Stimulated activated CD4-positive, alpha-beta T cell treated with anti-CD3 and anti-CD28 coated beads, Interleukin-15, amount 100 ng/mL, for 48 hours (primary cell): ENCODE measurements at regions not wholly inside any gene's neighbourhood (a gene's known extent, or its start where the extent isn't known, plus 50 kb on each side); places are given as distances from the start of the nearest gene placed in this dataset.

Source experiments
- DNase-seq, 2 donors: peaks; one replicate each; pipeline ENCODE4 v3.0.0-alpha.2; 2020; ENCODE audit warnings: low read depth in 2 of 2

DNA sequence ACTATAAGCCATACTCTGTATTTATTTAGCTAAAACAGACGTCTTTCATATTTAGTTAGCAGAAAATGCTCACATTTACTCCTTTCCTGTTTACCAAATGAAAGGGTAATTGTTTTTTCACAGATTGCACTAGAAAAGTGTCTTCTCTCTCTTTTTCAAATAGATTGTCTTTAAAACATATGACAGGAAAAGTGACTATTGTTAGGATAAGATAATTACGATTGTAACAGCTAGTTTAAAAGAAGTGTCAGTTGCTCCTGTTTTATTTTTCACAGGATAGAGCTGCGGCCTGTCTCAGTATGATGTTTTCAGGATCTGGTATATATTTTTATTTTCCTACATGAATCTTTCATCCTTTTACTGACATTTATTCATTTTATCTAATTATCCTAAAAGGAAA lies 353.5 kb downstream of the FBXO8 start:
- no peak for DNase-seq

- DNase-seq = no peak
Observed at GRCh38 chr4:173924561-173924960, 358.9 kb downstream of the FBXO8 start.

DNA sequence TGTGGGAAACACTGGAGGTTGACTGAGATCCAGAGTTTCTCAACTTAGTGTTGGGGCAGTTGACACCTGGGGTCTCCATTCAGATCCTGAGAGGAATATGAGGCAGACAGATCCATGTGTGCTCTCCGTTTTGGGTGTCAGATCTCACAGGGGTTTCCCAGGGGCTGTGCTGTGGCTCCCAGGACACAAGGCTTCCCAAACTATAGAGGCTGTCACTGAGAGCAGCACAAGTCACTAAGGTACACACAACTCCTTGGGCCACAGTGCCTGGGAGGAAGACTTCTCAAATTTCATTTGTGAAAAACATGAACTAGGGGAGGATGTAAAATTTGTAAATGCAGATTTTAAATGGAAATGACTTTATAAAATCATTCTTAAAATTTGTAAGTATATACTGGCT lies 363.6 kb downstream of the FBXO8 start:
- DNase-seq = no peak

GRCh38 chr4:173919196-173919595 lies 364.3 kb downstream of the FBXO8 start:
- DNase-seq = no peak

GRCh38 chr4:173917255-173917960 lies 366.1 kb downstream of the FBXO8 start:
- no peak for DNase-seq

GRCh38 chr4:173913496-173913895 lies 370.0 kb downstream of the FBXO8 start:
- no peak for DNase-seq

GRCh38 chr4:173912384-173912783 lies 371.1 kb downstream of the FBXO8 start:
- DNase-seq = no peak

- DNase-seq = no peak
Observed at GRCh38 chr4:173910891-173911290, 372.6 kb downstream of the FBXO8 start.

GRCh38 chr4:173909294-173909693 lies 374.2 kb downstream of the FBXO8 start:
- no peak for DNase-seq

DNA sequence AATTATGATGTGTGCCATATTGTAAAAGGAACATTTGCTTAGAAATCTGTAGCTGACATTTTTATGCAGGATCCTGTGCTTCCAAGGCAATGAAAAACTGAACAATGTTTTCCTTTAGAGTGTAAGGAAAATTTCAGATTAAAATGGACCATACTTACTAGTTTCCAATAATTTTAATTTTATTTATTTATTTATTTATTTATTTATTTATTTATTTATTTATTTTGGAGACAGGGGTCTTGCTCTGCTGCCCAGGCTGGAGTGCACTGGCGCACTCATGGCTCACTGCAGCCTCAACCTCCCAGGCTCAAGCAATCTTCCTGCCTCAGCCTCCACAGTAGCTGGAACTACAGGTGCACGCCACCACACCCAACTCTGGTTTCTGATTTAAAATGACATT lies 369.8 kb upstream of the HAND2 start:
- DNase-seq = no peak

DNA sequence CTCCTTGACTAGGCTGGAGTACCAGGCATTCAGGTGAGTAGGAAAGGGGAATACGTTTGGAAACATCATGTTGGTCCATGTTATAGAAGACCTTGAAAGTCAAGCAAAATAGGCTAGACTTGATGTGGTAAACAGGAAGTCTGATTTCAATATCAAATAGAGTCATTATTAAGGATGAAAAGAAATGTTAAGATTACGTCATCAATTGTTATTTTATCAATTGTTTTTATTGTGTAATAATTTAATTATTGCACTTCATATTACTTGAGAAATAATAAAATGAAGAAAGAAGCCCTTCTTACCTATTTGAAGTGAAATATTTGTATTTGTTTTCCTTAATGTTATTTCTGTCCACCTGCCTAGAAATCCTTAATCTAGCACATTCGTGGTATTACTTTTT lies 361.0 kb upstream of the HAND2 start:
- no peak for DNase-seq

DNA sequence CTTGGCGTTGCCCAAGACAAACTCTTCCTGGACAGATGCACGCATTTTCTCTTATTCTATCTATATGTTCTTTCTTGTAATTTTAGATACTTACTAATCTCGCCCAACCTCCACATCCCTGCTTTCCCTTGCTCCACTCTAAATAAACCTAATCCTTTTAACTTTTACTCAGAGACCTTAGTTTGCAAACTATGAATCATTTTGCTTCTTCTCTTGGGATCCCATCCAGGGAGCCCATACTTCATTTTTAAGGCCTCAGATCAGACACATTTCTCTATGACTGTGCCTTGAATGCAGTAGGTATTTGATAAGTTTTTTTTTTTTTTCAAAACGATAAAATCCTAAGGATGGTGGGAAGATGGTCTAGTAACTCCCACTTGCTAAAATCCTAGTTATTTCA lies 353.8 kb upstream of the HAND2 start:
- no peak for DNase-seq

- DNase-seq = no peak
Observed at GRCh38 chr4:173880897-173881296, 350.9 kb upstream of the HAND2 start.

- no peak for DNase-seq
Observed at GRCh38 chr4:173879509-173879908, 349.5 kb upstream of the HAND2 start.

GRCh38 chr4:173878701-173879100 lies 348.7 kb upstream of the HAND2 start:
- DNase-seq = no peak

DNA sequence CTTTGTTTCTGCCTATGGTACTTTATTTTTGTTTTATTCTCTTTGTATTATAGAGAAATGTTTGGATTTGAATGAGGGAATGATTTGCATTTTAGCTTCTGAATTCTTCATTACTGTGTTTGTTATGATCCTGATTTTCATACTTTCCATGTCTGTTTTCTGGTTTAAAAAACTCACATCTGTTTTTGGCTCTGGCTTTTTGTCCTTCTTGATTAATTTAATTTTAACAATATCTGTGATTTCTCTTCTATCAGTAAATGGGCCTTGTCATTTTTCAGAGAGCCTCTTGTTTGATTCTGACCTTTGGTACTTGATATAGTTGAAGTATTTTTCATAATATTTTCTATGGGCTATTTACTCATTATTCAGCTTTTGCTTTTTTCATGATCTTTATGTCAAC lies 341.6 kb upstream of the HAND2 start:
- DNase-seq = no peak

DNA sequence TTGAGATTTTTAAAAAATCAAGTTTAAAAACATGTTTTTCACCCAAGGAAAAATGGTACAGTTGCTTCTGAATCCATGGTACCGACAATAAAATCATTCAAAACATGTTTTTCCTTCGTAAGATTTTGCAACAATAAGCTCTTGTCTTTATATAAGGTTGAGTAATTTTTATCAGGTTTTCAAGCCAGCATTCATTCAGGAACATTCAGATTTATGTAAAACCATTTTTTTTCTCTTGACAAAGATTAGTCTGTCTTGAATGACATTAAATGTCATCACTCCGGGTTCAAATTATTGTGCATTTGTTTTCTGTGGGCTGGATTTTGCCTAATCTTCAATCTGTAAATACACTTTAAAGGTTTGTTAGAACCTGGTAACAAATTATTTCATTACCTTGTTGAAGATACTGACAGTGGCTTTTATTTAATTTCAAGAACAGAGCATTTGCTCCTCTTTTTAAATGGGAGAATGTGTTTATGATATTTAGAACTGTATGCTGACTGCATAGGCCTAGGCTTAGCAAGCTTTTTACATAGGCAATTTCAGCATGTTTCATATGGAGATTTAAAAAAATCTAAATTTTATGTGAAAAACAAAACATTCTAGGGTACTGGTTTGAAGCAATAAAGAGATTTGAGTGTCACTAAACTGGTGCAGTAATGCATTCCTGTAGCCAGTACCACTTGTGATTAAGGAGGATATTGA lies 336.4 kb upstream of the HAND2 start:
- no peak for DNase-seq

DNA sequence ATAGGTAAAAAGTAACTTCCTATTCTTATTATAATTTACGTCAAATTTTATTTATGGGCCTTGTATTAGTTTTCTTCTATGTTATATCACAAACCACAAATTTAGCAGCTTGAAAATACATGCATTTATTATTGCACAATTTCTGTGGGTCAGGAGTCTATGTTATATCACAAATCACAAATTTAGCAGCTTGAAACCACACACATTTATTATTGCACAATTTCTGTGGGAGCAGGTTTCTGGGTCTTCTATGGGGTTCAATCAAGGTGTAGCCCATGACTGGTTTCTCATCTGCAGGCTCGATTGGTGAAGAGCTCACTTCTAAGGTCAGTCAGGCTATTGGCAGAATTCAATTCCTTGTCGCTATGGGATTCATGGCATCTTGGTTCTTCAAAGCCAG lies 332.7 kb upstream of the HAND2 start:
- no peak for DNase-seq

- DNase-seq = no peak
Observed at GRCh38 chr4:173860094-173860493, 330.1 kb upstream of the HAND2 start.

GRCh38 chr4:173859091-173859713 lies 329.2 kb upstream of the HAND2 start:
- no peak for DNase-seq

GRCh38 chr4:173858471-173858870 lies 328.4 kb upstream of the HAND2 start:
- no peak for DNase-seq

DNA sequence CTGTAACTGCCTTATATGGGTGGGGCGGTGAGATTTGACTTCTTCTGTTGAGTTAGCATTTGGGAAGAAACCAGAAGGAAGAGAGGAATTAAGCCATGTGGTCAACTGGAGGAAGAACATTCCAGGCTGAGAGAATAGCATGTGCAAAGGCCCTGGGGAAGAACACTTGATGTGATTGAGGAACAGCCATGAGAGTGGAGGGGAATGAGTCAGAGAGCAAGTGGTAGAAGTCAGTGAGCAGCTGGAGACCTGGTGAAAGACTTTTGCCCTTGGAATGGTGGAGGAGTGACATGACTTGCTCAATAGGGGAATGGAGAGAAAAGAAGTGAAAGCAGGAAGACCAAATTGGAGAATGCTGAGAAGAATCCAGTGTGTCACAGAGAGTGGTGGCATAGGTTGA lies 327.8 kb upstream of the HAND2 start:
- no peak for DNase-seq

DNA sequence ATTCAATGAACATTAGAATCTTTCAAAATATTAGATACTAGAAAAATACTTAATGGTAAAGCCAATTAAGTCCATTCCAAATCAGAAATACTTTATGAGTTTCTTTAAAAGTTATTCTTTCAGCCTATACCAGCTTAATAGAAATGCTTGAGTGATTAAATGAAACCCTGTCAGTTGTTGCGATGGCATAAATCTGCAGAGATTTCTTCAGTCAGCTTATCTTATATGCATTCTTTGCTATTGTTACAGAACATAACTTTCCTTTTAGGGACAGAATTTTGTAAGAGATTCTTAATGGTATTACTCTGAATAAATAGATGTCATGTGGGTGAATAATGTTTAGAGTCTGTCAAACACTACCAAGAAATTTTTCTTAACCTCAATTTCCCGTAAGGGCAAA lies 325.0 kb upstream of the HAND2 start:
- no peak for DNase-seq
